ENCODE measurements at regions not wholly inside any gene's neighbourhood (a gene's known extent, or its start where the extent isn't known, plus 50 kb on each side); places are given as distances from the start of the nearest gene placed in this dataset.
"Not testable (repeated sequence)": the region's sequence is repeated elsewhere in the genome, so short reads cannot be mapped to it uniquely, and the experiment has no call there.

GRCh38 chr2:391696-392095 is 103.8 kb upstream of the ALKAL2 start:
- Histone ChIP-seq H3K27ac (replicated peaks) (no peak overlapping the region), H3K4me3 (no peak overlapping the region), H3K9me3 (replicated peaks) (no peaks in the 10 kb centered on the region), H3K4me1 (no peaks in the 10 kb centered on the region), H3K27me3 (ENCODE audit: low read depth) (peaks cover 57% of the 10 kb centered on the region), H3K36me3 (no peaks in the 10 kb centered on the region)
- DNase-seq, result no peak
- TF ChIP-seq CTCF (IDR thresholded peaks at IDR 0.05; ENCODE audit: borderline replicate concordance), result no peak
- intact Hi-C loops (cut with micrococcal nuclease), result no loop called here

GRCh38 chr2:390959-391358 is 103.1 kb upstream of the ALKAL2 start:
- no peaks in the 10 kb centered on the region for H3K36me3 ChIP-seq
- no peaks in the 10 kb centered on the region for H3K4me1 ChIP-seq
- TF ChIP-seq CTCF (IDR thresholded peaks at IDR 0.05; ENCODE audit: borderline replicate concordance), result no peak
- H3K27ac ChIP-seq (replicated peaks), result no peak overlapping the region
- intact Hi-C loops (cut with micrococcal nuclease), result no loop called here
- no peak for DNase-seq
- peaks cover 55% of the 10 kb centered on the region for H3K27me3 ChIP-seq (ENCODE audit: low read depth)
- H3K4me3 ChIP-seq, result no peak overlapping the region
- no peaks in the 10 kb centered on the region for H3K9me3 ChIP-seq (replicated peaks)

GRCh38 chr2:389985-390384 is 102.1 kb upstream of the ALKAL2 start:
- H3K9me3 ChIP-seq (replicated peaks); H3K4me1 ChIP-seq; DNase-seq; intact Hi-C loops (cut with micrococcal nuclease); H3K36me3 ChIP-seq; H3K27ac ChIP-seq (replicated peaks); H3K4me3 ChIP-seq: not testable (repeated sequence)
- peaks cover 57% of the 10 kb centered on the region for H3K27me3 ChIP-seq (ENCODE audit: low read depth)

- H3K27ac ChIP-seq (replicated peaks); H3K36me3 ChIP-seq; H3K4me3 ChIP-seq; intact Hi-C loops (cut with micrococcal nuclease); H3K4me1 ChIP-seq; DNase-seq; H3K9me3 ChIP-seq (replicated peaks): not testable (repeated sequence)
- H3K27me3 ChIP-seq (ENCODE audit: low read depth), result peaks cover 57% of the 10 kb centered on the region
These were observed 100.9 kb upstream of the ALKAL2 start for GRCh38 chr2:388752-389151.

- Histone ChIP-seq H3K36me3 (no peaks in the 10 kb centered on the region), H3K4me3 (no peak overlapping the region), H3K9me3 (replicated peaks) (no peaks in the 10 kb centered on the region), H3K4me1 (no peaks in the 10 kb centered on the region), H3K27ac (replicated peaks) (no peak overlapping the region), H3K27me3 (ENCODE audit: low read depth) (peaks cover 62% of the 10 kb centered on the region)
- no peak for TF ChIP-seq CTCF (IDR thresholded peaks at IDR 0.05; ENCODE audit: borderline replicate concordance)
- no peak for DNase-seq
- intact Hi-C loops (cut with micrococcal nuclease), result no loop called here
These were observed 100.1 kb upstream of the ALKAL2 start for GRCh38 chr2:387980-388421.

- Histone ChIP-seq H3K27ac (replicated peaks) (no peak overlapping the region), H3K36me3 (no peaks in the 10 kb centered on the region), H3K9me3 (replicated peaks) (no peaks in the 10 kb centered on the region), H3K27me3 (ENCODE audit: low read depth) (peaks cover 62% of the 10 kb centered on the region), H3K4me3 (no peak overlapping the region), H3K4me1 (no peaks in the 10 kb centered on the region)
- no peak for TF ChIP-seq CTCF (IDR thresholded peaks at IDR 0.05; ENCODE audit: borderline replicate concordance)
- no peak for DNase-seq
- intact Hi-C loops (cut with micrococcal nuclease), result no loop called here
These were observed 98.7 kb upstream of the ALKAL2 start for GRCh38 chr2:386406-387103.

Measured in left ventricle myocardium inferior (tissue), 1 donor.